Left lobe of liver (tissue), 2 donors: ENCODE measurements at regions not wholly inside any gene's neighbourhood (a gene's known extent, or its start where the extent isn't known, plus 50 kb on each side); places are given as distances from the start of the nearest gene placed in this dataset.
A peak's percentile ranks its signal among the peaks of the same experiment; 100 is the strongest.
"Not testable (repeated sequence)": the region's sequence is repeated elsewhere in the genome, so short reads cannot be mapped to it uniquely, and the experiment has no call there.

Experiments used
- ATAC-seq: fragments of 200-7000 bp; cut with Tn5 transposase; one replicate; pipeline ENCODE4 v1.9.1; 2020; ENCODE audit warnings: mild to moderate bottlenecking, moderate library complexity
- DNase-seq: peaks from one replicate; pipeline ENCODE4 v3.0.0-alpha.2; 2020; ENCODE audit warnings: low spot score
- donor health status: DM: no; HTN: no; CAD: no; lungs with moderate emphysema.
- donor health status: DM: no; HTN: yes; CAD: no.

DNA sequence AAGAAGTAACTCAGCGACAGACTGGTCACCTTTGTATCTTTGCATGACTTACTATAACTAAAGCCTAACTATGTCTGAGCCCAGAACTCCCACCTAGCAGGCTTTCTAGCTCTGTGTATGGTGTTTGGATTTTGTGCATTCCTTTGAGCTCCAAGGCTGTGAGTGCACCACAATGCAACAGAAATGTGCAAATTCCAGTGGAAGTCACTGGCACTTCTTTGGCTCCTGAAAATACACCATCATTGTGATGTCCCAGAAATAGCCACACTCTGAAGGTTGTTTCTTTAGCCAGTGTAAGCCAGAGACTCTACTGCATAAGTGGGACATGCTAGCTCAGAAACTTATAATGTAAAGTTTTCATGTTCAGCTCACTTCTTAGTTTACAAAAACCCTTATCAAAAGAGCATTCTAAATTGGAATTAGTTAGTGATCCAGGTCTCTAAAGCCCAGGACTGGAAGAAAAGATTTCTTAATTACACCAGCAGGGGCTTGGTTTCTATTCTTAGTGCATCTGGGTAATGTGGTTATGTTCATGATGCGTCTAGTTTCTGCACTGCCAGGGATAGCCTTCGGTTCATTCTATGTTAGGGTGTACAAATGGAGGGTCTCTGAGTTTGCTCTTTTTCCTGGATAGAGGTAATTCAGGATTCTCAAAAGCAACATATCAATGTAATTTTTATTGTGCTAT lies 1239.5 kb upstream of the ZEB2 start:
- no peak for ATAC-seq

GRCh38 chr2:145757503-145758246 lies 1237.8 kb upstream of the ZEB2 start:
- ATAC-seq (no peak), DNase-seq (no peak)

More for the DNA sequence above, 1239.5 kb upstream of the ZEB2 start:
- DNase-seq, result no peak

DNA sequence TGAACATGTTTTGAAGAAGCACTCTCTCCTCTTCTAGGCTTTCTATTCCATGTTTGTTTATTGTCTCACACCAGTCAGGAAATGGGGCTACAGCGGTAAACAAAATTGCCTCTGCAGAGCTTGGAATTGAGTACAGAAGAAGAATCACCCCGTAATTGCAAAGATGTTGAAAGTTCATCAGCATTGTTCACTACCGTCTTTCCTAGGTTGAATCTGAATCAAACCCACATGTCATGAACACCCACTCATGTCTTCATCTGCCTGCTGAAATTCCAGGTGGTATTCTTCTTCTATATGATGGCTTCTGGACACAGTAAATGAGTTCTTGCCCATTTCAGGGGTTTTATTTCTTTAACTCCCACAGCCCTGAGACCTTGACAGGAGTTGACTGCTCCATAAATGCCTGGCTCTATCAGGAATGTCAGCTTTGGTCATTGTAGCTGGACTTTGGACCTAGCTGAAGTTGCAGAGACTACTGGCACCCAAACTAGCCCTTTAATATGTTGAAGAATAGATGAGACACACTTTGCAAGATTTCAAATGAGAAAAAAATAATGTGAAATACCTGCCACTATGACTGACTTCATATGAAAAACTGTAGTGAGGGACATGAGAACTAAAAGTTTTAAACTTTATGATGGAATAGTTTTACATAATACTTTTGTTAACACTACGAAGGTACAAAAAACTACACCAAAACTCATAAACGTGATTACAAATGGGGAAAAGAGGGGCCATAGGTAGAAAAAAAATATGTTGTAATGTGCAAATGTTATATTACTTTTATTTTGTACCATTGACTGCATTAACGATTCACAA lies 1235.3 kb upstream of the ZEB2 start:
- DNase-seq (no peak), ATAC-seq (peak; percentile 83)

- DNase-seq (no peak), ATAC-seq (no peak)
Measured at GRCh38 chr2:145753966-145754365, 1234.0 kb upstream of the ZEB2 start.

GRCh38 chr2:145753041-145753608 lies 1233.2 kb upstream of the ZEB2 start:
- ATAC-seq, result no peak
- DNase-seq, result no peak

- no peak for DNase-seq
- peak; percentile 81 for ATAC-seq
Measured at GRCh38 chr2:145752091-145752806, 1232.3 kb upstream of the ZEB2 start.

- ATAC-seq (peak; percentile 48), DNase-seq (no peak)
Measured at GRCh38 chr2:145751629-145752028, 1231.7 kb upstream of the ZEB2 start.

- DNase-seq, result no peak
- ATAC-seq, result no peak
Measured at GRCh38 chr2:145751155-145751554, 1231.2 kb upstream of the ZEB2 start.

- ATAC-seq (no peak), DNase-seq (no peak)
Measured at GRCh38 chr2:145750612-145751011, 1230.7 kb upstream of the ZEB2 start.

DNA sequence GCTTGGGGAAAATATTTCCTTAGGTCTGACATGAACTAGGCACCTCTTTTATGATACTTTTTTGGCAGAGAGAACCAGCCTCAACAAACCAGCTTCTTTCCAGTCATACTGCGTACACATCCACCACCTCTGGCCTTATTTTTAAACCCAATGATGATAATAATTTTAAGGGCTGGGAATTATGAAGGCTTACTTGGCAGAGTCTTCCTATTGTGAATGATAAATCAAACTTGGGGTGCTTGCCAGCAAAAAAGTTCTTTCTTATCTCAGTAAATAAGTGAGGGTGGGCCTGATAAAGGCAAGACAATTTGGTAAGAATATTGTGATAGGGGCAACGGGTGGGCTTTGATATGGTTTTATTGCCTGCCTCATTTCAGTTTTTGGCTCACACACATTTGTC lies 1230.2 kb upstream of the ZEB2 start:
- no peak for DNase-seq
- ATAC-seq, result no peak

DNA sequence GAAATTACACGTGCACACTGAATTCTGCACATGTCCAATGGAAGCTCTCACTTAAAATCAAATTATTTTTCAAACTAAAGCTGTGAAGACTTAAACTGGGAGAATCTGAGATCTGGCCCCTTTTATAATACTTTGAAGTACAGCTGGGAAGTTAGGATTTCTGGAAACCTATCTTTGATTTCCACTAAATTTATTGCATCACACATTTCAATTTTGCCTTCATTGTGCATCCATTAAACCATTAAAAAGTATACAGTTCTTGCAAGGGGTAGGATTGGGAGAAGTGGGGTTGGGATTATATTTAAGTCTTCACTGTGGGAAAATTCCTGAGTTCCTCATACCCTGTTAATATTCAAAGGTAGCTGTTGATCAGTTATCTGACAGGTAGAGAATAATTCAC lies 1229.6 kb upstream of the ZEB2 start:
- ATAC-seq (no peak), DNase-seq (no peak)

- no peak for DNase-seq
- no peak for ATAC-seq
Measured at GRCh38 chr2:145748927-145749326, 1229.0 kb upstream of the ZEB2 start.

DNA sequence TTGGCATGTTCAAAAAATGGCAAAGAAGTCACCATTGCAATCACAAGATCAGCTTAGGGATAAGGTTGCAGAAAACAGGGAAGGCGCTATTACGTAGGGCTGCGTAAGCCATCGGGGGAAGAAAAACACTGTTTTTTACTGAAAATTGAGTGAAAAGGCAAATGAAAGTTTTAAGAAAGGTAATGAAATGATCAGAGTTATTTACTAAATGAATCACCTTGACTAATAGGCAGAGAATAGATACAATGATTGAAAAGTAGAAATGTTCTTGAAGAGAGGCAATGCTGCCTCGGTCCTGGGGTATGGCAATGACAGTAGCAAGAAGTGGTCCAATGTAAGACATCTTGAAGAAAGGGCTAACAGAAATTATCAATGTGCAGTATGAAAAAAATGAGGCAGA lies 1227.8 kb upstream of the ZEB2 start:
- ATAC-seq (no peak), DNase-seq (no peak)

DNA sequence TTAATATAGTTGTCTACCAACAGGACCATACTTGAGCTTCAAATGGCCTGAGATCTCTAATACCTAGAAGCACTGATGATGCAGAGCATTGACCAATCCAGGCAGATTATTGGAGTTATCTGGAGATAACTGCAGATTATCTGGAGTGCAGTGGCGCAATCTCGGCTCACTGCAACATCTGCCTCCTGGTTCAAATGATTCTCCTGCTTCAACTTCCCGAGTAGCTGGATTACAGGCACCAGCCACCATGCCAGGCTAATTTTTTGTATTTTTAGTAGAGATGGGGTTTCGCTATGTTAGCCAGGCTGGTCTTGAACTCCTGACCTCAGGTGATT lies 1225.4 kb upstream of the ZEB2 start:
- not testable (repeated sequence) for ATAC-seq, DNase-seq

DNA sequence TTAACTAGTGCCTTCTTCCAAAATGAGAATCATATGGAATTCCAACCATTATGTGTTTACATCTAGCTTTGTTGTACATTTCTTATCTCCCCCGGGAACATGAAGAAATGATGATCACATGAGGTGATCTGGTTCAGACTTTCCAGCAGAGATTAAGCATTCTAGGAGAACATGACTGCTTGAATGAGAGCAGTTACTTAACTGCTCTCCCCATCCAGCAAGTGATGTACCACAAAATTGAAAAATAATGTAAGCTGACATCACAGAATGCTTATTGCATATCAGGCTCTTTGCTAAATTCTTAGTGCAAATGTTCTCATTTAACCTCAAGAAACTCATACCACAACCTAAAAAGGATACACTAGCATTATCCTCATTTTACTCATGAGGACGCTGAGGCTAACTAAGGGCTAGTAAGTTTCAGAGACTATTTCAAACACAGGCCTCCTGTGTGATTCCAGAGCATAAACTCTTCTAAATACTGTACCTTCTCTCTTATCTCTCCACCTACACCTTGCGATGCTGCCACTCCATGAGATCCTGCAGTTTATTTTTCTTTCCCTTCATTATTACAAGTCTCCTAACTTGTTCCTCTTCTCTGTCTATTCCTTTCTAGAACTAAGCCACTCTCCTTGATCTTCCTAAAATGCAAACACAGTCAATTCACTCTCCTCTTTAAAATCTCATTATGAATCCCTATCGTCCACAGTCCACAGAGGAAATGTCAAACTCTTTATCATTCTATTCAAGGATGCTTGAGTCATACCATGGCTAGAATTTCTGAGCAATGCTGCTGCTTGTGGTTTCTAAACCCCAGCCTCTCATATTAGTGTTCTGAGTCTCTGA lies 1224.8 kb upstream of the ZEB2 start:
- ATAC-seq, result no peak
- DNase-seq, result no peak

GRCh38 chr2:145743011-145743410 lies 1223.1 kb upstream of the ZEB2 start:
- DNase-seq (no peak), ATAC-seq (no peak)

- DNase-seq (no peak), ATAC-seq (no peak)
Measured at GRCh38 chr2:145741636-145742035, 1221.7 kb upstream of the ZEB2 start.

DNA sequence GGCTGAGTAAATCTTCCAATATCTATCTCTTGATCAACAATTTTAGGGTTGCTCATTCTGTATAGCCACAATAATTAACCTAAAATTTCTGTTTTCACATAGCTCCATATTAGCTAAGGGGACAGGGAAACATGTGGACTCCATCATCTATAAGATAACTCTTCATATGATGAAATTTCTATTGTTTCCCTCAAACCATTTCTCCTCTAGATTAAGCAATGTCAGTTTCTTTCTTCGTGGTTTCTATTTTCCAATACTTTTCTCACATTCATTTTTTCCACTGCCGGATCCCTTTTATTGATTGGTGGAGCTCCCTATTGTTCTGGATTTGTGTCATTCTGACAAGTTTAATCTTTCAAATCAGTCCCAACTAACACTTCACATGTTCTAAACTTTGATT lies 1221.3 kb upstream of the ZEB2 start:
- no peak for DNase-seq

DNA sequence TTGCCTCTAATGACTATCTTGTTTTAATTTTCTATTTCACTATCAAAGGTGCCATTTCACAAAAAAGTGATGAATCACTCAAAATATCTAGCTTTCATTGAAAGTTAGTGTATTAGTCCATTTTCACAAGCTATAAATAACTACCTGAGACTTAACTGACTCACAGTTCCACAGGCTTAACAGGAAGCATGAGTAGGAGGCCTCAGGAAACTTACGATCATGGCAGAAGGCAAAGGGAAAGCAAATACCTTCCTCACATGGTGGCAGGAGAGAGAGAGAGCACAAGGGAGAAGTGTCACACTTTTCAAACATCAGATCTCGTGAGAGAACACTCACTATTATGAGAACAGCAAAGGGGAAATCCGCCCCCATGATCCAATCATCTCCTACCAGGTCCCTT lies 1220.4 kb upstream of the ZEB2 start:
- DNase-seq (no peak), ATAC-seq (no peak)

More for the DNA sequence above, 1221.3 kb upstream of the ZEB2 start:
- ATAC-seq, result no peak

- DNase-seq (no peak), ATAC-seq (no peak)
Measured at GRCh38 chr2:145739681-145740080, 1219.8 kb upstream of the ZEB2 start.
